Smooth muscle cell (in vitro differentiated cells): ENCODE measurements at regions not wholly inside any gene's neighbourhood (a gene's known extent, or its start where the extent isn't known, plus 50 kb on each side); places are given as distances from the start of the nearest gene placed in this dataset.

Experiments used
- DNase-seq: peaks from one replicate; lab custom pipeline; 2025; ENCODE audit not compliant: unreplicated experiment; lab: John Stamatoyannopoulos, UW
- H2AFZ ChIP-seq: fragments of 200-600 bp; sonication (generic); 2 replicates; pipeline ENCODE4 v1.6.0; 2016; ENCODE audit warnings: antibody characterized with exemption, low read depth, mild to moderate bottlenecking
- H3F3A ChIP-seq: fragments of 200-600 bp; sonication (generic); 2 replicates; pipeline ENCODE4 v1.6.0; 2017; ENCODE audit warnings: antibody characterized with exemption, low read depth
- H3K27ac ChIP-seq: fragments of 200-600 bp; sonication (generic); 2 replicates; pipeline ENCODE4 v1.5.1; 2016; ENCODE audit warnings: low read depth, mild to moderate bottlenecking
- H3K27me3 ChIP-seq: fragments of 200-600 bp; sonication (generic); 2 replicates; pipeline ENCODE4 v1.6.1; 2016; ENCODE audit warnings: low read depth, mild to moderate bottlenecking
- H3K36me3 ChIP-seq: fragments of 200-600 bp; sonication (generic); 2 replicates; pipeline ENCODE4 v1.5.1; 2016; ENCODE audit warnings: low read depth
- H3K4me1 ChIP-seq: fragments of 200-600 bp; sonication (generic); 2 replicates; pipeline ENCODE4 v1.5.1; 2016; ENCODE audit warnings: low read depth
- H3K4me2 ChIP-seq: fragments of 200-600 bp; sonication (generic); 2 replicates; pipeline ENCODE4 v1.6.0; 2016; ENCODE audit warnings: mild to moderate bottlenecking
- H3K4me3 ChIP-seq: fragments of 200-600 bp; sonication (generic); 2 replicates; pipeline ENCODE4 v1.5.1; 2016; ENCODE audit warnings: mild to moderate bottlenecking
- H3K79me2 ChIP-seq: fragments of 200-600 bp; sonication (generic); 2 replicates; pipeline ENCODE4 v1.6.0; 2016; ENCODE audit warnings: low read depth, mild to moderate bottlenecking
- H3K9ac ChIP-seq: fragments of 200-600 bp; sonication (generic); 2 replicates; pipeline ENCODE4 v1.6.0; 2016; ENCODE audit warnings: low read depth
- H3K9me3 ChIP-seq: fragments of 200-600 bp; sonication (generic); replicated peaks from 2 replicates; pipeline ENCODE4 v1.5.1; 2016; ENCODE audit warnings: low read depth
- H4K20me1 ChIP-seq: fragments of 200-600 bp; sonication (generic); 2 replicates; pipeline ENCODE4 v1.6.0; 2016; ENCODE audit warnings: low read depth
- WGBS: methylation state at CpG from one replicate; pipeline ENCODE4 v1.1.7; 2016; ENCODE audit warnings: low lambda C conversion rate; 5-methylcytosine and 5-hydroxymethylcytosine counted together
- TF ChIP-seq, protein P1 (sequence below): fragments of 200-600 bp; sonication (generic); IDR thresholded peaks from 2 replicates; pipeline ENCODE4 v1.5.1; 2017; ENCODE audit warnings: borderline replicate concordance, mild to moderate bottlenecking, antibody characterized with exemption; ENCODE audit not compliant: insufficient read depth, poor library complexity, severe bottlenecking

DNA sequence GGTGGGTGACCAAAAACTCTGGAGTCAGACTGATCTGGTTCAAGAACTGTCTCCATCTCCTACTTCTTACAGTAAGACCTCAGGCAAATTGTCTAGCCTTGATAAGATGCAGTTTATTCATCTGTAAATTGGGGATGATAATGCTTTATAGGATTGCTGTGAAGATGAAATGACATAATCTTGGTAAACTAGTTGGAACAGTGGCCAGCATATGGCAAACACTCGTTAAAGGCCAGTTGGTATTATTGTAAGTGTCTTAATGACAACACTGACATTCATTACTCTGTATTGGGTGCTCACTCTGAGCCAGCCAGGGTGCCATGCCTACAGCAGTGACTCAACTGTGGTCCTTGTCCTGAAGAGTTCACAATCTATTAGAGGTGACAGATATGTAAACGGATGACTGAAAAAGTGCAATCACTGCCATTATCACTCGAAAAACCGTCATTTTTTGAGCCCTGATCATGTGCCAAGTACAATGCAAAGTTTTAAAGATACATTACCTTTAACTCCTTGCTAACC is 84.9 kb upstream of the HSPA9 start:
- peaks cover 9% of the 10 kb centered on the region for H3K4me1 ChIP-seq
- H3F3A ChIP-seq = no peaks in the 10 kb centered on the region
- no peak overlapping the region for H3K9ac ChIP-seq
- TF ChIP-seq, protein P1, sequence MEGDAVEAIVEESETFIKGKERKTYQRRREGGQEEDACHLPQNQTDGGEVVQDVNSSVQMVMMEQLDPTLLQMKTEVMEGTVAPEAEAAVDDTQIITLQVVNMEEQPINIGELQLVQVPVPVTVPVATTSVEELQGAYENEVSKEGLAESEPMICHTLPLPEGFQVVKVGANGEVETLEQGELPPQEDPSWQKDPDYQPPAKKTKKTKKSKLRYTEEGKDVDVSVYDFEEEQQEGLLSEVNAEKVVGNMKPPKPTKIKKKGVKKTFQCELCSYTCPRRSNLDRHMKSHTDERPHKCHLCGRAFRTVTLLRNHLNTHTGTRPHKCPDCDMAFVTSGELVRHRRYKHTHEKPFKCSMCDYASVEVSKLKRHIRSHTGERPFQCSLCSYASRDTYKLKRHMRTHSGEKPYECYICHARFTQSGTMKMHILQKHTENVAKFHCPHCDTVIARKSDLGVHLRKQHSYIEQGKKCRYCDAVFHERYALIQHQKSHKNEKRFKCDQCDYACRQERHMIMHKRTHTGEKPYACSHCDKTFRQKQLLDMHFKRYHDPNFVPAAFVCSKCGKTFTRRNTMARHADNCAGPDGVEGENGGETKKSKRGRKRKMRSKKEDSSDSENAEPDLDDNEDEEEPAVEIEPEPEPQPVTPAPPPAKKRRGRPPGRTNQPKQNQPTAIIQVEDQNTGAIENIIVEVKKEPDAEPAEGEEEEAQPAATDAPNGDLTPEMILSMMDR = no peak
- H2AFZ ChIP-seq = no peak overlapping the region
- no peaks in the 10 kb centered on the region for H3K9me3 ChIP-seq
- H3K27me3 ChIP-seq = no peaks in the 10 kb centered on the region
- WGBS = 89% methylated on average over 4 of the region's 4 CpGs
- H3K79me2 ChIP-seq = no peaks in the 10 kb centered on the region
- H3K36me3 ChIP-seq = no peaks in the 10 kb centered on the region
- H3K27ac ChIP-seq = no peak overlapping the region
- no peak overlapping the region for H3K4me3 ChIP-seq
- no peaks in the 10 kb centered on the region for H4K20me1 ChIP-seq
- DNase-seq = no peak
- no peak overlapping the region for H3K4me2 ChIP-seq

DNA sequence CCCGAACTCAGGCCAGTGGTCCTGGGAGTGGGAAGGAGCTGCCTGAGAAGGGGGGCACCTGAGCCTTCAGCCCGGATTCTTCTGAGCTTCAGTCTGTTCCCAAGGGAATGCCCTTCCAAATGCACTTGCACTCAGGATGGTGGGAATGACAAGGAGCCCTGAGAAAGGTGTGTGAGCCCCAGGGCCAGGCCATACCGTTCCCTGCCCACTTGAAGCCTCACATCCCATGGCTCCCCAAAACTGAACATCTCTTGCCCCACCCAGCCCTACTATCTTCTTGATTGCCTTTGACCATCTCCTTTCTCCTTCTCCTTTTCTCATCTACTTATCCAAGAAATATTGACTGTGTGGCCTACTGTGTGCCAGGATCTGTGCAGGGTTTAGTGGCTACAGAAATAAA is 84.4 kb upstream of the HSPA9 start:
- 90% methylated on average over 3 of the region's 3 CpGs for WGBS
- Histone ChIP-seq H3K4me3 (no peak overlapping the region), H3K4me2 (no peak overlapping the region), H3K36me3 (no peaks in the 10 kb centered on the region), H3K4me1 (peaks cover 9% of the 10 kb centered on the region), H3K79me2 (no peaks in the 10 kb centered on the region), H3K9ac (no peak overlapping the region), H2AFZ (no peak overlapping the region), H3K27ac (no peak overlapping the region), H4K20me1 (no peaks in the 10 kb centered on the region), H3K27me3 (no peaks in the 10 kb centered on the region), H3F3A (no peaks in the 10 kb centered on the region), H3K9me3 (no peaks in the 10 kb centered on the region)
- TF ChIP-seq, protein P1 = no peak
- DNase-seq = no peak

DNA sequence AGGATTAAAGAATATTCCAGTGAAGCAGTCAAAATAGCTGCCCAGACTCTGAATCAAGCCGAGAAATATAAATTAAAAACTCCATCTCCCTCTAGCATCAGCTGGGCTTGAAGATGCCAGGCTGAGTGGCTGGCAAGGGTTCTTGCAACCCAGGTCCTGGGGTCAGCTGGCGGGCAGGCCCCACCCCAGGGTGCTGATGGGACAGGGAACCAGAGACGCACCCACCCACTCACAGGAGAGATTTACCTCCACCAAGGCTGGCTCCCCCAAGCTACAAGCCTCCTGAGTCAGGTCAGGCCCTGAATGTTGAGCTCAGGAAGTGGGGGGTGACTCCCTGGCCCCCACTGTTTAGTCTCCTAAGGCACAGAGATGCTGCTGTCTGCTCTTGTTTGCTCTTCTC is 83.9 kb upstream of the HSPA9 start:
- no peaks in the 10 kb centered on the region for H3K9me3 ChIP-seq
- H2AFZ ChIP-seq = no peak overlapping the region
- H3F3A ChIP-seq = no peaks in the 10 kb centered on the region
- no peaks in the 10 kb centered on the region for H4K20me1 ChIP-seq
- 98% methylated on average over 3 of the region's 3 CpGs for WGBS
- no peak overlapping the region for H3K4me2 ChIP-seq
- DNase-seq = no peak
- no peak overlapping the region for H3K4me3 ChIP-seq
- H3K27me3 ChIP-seq = no peaks in the 10 kb centered on the region
- H3K4me1 ChIP-seq = peaks cover 9% of the 10 kb centered on the region
- no peak overlapping the region for H3K27ac ChIP-seq
- no peaks in the 10 kb centered on the region for H3K36me3 ChIP-seq
- no peak overlapping the region for H3K9ac ChIP-seq
- H3K79me2 ChIP-seq = no peaks in the 10 kb centered on the region
- TF ChIP-seq, protein P1 = no peak

DNA sequence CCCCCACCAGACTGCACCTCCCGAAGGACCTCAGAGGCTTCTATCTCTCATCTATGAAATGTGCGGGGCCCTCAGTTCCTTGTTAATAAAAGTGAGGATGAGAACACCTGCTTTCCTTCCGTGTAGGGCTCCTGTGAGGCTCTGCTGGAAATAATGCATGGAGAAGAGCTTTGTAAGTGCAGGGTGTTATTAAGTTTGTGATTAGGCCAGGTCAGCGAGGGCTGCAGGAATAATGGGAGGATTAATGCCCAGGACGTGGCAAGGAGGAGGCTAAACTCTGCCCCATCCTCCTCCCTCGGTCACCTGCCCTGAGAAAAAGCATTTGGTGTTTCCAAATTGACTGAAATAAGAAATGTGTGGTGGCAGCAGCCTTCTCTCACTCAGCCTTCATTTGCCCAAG is 83.5 kb upstream of the HSPA9 start:
- Histone ChIP-seq H3F3A (no peaks in the 10 kb centered on the region), H3K4me3 (no peak overlapping the region), H3K36me3 (no peaks in the 10 kb centered on the region), H3K4me2 (no peak overlapping the region), H3K4me1 (peaks cover 9% of the 10 kb centered on the region), H3K9me3 (no peaks in the 10 kb centered on the region), H2AFZ (no peak overlapping the region), H4K20me1 (no peaks in the 10 kb centered on the region), H3K9ac (no peak overlapping the region), H3K27me3 (no peaks in the 10 kb centered on the region), H3K79me2 (no peaks in the 10 kb centered on the region), H3K27ac (no peak overlapping the region)
- WGBS = 87% methylated on average over 6 of the region's 6 CpGs
- DNase-seq = no peak
- TF ChIP-seq, protein P1 = no peak
